ENCODE measurements at regions not wholly inside any gene's neighbourhood (a gene's known extent, or its start where the extent isn't known, plus 50 kb on each side); places are given as distances from the start of the nearest gene placed in this dataset.

GRCh38 chr10:71038921-71039320 is 150.6 kb upstream of the PCBD1 start:
- in situ Hi-C loops (cut with MboI; ENCODE audit: low sequenced_read_pairs) (no loop called here), dilution Hi-C loops (cut with HindIII; ENCODE audit: low sequenced_read_pairs, unreplicated experiment) (no loop called here), intact Hi-C loops (cut with micrococcal nuclease) (no loop called here)
- H2BK15ac ChIP-seq (ENCODE audit: low read depth, low read length): no peak overlapping the region
- no peak overlapping the region for H2AK5ac ChIP-seq (ENCODE audit: low read depth, low read length)
- no peak overlapping the region for H3K4me3 ChIP-seq (ENCODE audit: insufficient read depth, low read depth, low read length)
- H4K8ac ChIP-seq (ENCODE audit: low read depth in 2 of 2, low read length in 2 of 2): no peak overlapping the region
- DNase-seq (no peak), ATAC-seq (ENCODE audit: low read depth) (no peak)
- ChIA-PET POLR2A (ENCODE audit: unreplicated experiment) (no interaction called here), CTCF (no interaction called here)
- no peak for TF ChIP-seq CHD1 (IDR thresholded peaks at IDR 0.05; ENCODE audit: low read depth, low read length)
- no peak for TF ChIP-seq MAZ (IDR thresholded peaks at IDR 0.05; ENCODE audit: borderline replicate concordance, low read depth, low read length)
- peaks cover 22% of the 10 kb centered on the region; the same call in 1 of the 2 replicates for H3K27me3 ChIP-seq (ENCODE audit: control insufficient read depth, insufficient read depth, low read length)
- H3K79me1 ChIP-seq (ENCODE audit: low read depth in 1 of 2, low read length in 2 of 2): no peaks in the 10 kb centered on the region
- no peak overlapping the region for H3K9ac ChIP-seq (ENCODE audit: low read depth, low read length)
- H2AK9ac ChIP-seq (replicated peaks; ENCODE audit: low read depth, low read length, poor library complexity): no peak overlapping the region
- H4K5ac ChIP-seq (ENCODE audit: low read depth, low read length): no peak overlapping the region
- H2BK120ac ChIP-seq (ENCODE audit: low read depth, low read length): no peak overlapping the region
- H4K91ac ChIP-seq (ENCODE audit: insufficient read depth, low read depth, low read length): no peak overlapping the region
- no peak overlapping the region for H3K18ac ChIP-seq (ENCODE audit: low read depth, low read length)
- H3K4me2 ChIP-seq (ENCODE audit: low read depth, low read length): no peak overlapping the region
- no peak overlapping the region for H3K14ac ChIP-seq (replicated peaks; ENCODE audit: low read depth, low read length)
- no peak overlapping the region for H2BK20ac ChIP-seq (ENCODE audit: low read depth, low read length)
- no CpG with 5 or more reads among the region's 2 CpGs for WGBS, 2 experiments (ENCODE audit: extremely low coverage in 2 of 2, insufficient read length in 1 of 2)
- no peaks in the 10 kb centered on the region for H3K9me1 ChIP-seq (ENCODE audit: insufficient read depth, low read length)
- H3K4me1 ChIP-seq (ENCODE audit: control insufficient read depth, insufficient read depth, low read length): no peaks in the 10 kb centered on the region
- no peak overlapping the region for H3K4ac ChIP-seq (ENCODE audit: low read depth, low read length)
- H3K36me3 ChIP-seq (ENCODE audit: control insufficient read depth, insufficient read depth, low read length): no peaks in the 10 kb centered on the region
- BruUV-seq (replicated peaks): no TSS peak
- H2BK5ac ChIP-seq (ENCODE audit: low read depth, low read length, poor library complexity, severe bottlenecking): no peak overlapping the region
- no peaks in the 10 kb centered on the region for H4K20me1 ChIP-seq (ENCODE audit: insufficient read depth, low read length)
- H3K23ac ChIP-seq (ENCODE audit: low read depth, low read length): no peak overlapping the region
- H2AFZ ChIP-seq (replicated peaks; ENCODE audit: low read length, poor library complexity): no peak overlapping the region
- no peak overlapping the region for H3K27ac ChIP-seq (ENCODE audit: insufficient read depth, low read length)
- H3K9me3 ChIP-seq (ENCODE audit: control insufficient read depth, insufficient read depth, low read length): no peaks in the 10 kb centered on the region
- no peak overlapping the region for H3K56ac ChIP-seq (ENCODE audit: extremely low read depth, insufficient read depth, low read length)

Data from IMR-90 (cell line).